Right lobe of liver (tissue), 6 donors: ENCODE measurements at regions not wholly inside any gene's neighbourhood (a gene's known extent, or its start where the extent isn't known, plus 50 kb on each side); places are given as distances from the start of the nearest gene placed in this dataset.

Experiments used
- ATAC-seq, 4 donors: fragments of 200-7000 bp; cut with Tn5 transposase; one replicate each; pipeline ENCODE4 v1.9.1; 2020; ENCODE audit warnings: mild to moderate bottlenecking in 4 of 4, moderate library complexity in 4 of 4
- DNase-seq, 3 donors: peaks; one replicate each; pipeline ENCODE4 v3.0.0-alpha.2; 2020
- H3K27ac ChIP-seq, 3 donors: fragments of 200-600 bp; one replicate each; pipeline ENCODE4 v1.8.0; 2022
- H3K27me3 ChIP-seq, 2 donors: fragments of 200-600 bp; one replicate each; pipeline ENCODE4 v1.8.0; 2022
- H3K36me3 ChIP-seq, 4 donors: fragments of 200-600 bp; sonication (generic) in 1 of 4; one replicate each; pipeline versions ENCODE4 v1.5.1 to v1.8.0; 2017 to 2022; ENCODE audit warnings: control low read depth in 1 of 4
- H3K4me1 ChIP-seq, 4 donors: fragments of 200-600 bp; sonication (generic) in 1 of 4; one replicate each; pipeline versions ENCODE4 v1.5.1 to v1.8.0; 2017 to 2022; ENCODE audit warnings: control low read depth in 1 of 4
- H3K4me3 ChIP-seq, 3 donors: fragments of 200-600 bp; one replicate each; pipeline ENCODE4 v1.8.0; 2022
- H3K9me3 ChIP-seq, 4 donors: fragments of 200-600 bp; sonication (generic) in 1 of 4; one replicate each; pipeline versions ENCODE4 v1.5.1 to v1.8.0; 2017 to 2022; ENCODE audit warnings: control low read depth in 1 of 4
- POLR2A ChIP-seq: fragments of 450-650 bp; IDR thresholded peaks from one replicate; pipeline ENCODE4 v1.6.1; 2017; ENCODE audit warnings: antibody characterized with exemption, mild to moderate bottlenecking
- WGBS: methylation state at CpG from one replicate; pipeline ENCODE4 v1.1.6; 2018; ENCODE audit warnings: low coverage, low lambda C conversion rate; ENCODE audit not compliant: insufficient coverage; ENCODE audit errors: missing lambda C conversion rate; 5-methylcytosine and 5-hydroxymethylcytosine counted together
- intact Hi-C, 2 donors: fragments of 100-400 bp; cut with DNase I; formaldehyde crosslinking; loops; one replicate each; pipeline versions ENCODE4 v1.11.2 to v1.14.1; 2022
- TF ChIP-seq, protein P1 (sequence below), 4 donors: fragments of 200-600 bp in 3 of 4; fragments of 450-650 bp in 1 of 4; IDR thresholded peaks; one replicate each; pipeline versions ENCODE4 v1.5.1 to v1.8.0; 2016 to 2022; ENCODE audit warnings: antibody characterized with exemption in 4 of 4, mild to moderate bottlenecking in 2 of 4
- donor health status: DM: no; HTN: yes; CAD: no.
- donor health status: DM: no; HTN: no; CAD: no.
- donor health status: DM: no; HTN: no; CAD: no.
- donor health status: DM: no; HTN: yes; CAD: no.
- donor health status: DM: no; HTN: yes; CAD: no.

DNA sequence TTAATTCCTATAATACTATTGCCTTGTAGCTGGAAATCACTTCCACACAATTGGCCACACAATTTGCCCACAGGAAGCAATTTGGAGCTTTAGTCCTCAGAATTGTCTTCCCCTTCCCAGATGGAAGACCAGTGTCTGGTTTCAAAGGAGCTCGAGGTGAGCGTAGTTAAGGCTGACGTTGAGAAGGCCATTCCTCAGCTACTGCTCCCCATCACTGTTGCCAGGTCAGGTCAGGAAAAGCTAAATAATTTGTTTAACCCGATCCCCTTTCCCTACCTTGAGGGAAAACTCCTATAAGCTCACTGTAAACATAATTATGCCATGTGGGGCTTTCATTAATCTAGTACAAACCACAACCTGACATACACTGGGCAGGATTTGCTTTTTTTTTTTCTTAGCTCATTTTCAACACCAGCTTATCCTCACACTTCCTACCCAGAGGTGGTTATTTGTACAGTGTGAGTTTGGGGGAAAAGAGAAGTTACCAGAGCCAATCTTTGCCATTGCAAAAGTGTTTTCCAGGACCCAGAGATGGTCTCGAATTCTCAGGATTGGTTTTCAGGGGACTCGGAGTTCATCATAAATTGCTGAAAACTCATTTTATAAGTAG lies 242.7 kb downstream of the CLIC5 start:
- TF ChIP-seq, protein P1, sequence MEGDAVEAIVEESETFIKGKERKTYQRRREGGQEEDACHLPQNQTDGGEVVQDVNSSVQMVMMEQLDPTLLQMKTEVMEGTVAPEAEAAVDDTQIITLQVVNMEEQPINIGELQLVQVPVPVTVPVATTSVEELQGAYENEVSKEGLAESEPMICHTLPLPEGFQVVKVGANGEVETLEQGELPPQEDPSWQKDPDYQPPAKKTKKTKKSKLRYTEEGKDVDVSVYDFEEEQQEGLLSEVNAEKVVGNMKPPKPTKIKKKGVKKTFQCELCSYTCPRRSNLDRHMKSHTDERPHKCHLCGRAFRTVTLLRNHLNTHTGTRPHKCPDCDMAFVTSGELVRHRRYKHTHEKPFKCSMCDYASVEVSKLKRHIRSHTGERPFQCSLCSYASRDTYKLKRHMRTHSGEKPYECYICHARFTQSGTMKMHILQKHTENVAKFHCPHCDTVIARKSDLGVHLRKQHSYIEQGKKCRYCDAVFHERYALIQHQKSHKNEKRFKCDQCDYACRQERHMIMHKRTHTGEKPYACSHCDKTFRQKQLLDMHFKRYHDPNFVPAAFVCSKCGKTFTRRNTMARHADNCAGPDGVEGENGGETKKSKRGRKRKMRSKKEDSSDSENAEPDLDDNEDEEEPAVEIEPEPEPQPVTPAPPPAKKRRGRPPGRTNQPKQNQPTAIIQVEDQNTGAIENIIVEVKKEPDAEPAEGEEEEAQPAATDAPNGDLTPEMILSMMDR (IDR thresholded peaks at IDR 0.05), result no peak
- TF ChIP-seq POLR2A, result no peak
- intact Hi-C loops, result no loop called here
- no peaks in the 10 kb centered on the region for H3K9me3 ChIP-seq
- no peaks in the 10 kb centered on the region for H3K27me3 ChIP-seq
- no peak overlapping the region for H3K4me3 ChIP-seq
- H3K4me1 ChIP-seq, result no peaks in the 10 kb centered on the region
- H3K36me3 ChIP-seq, result no peaks in the 10 kb centered on the region
- H3K27ac ChIP-seq, result no peak overlapping the region
- no peak for DNase-seq
- no peak for ATAC-seq
- 67% methylated on average over 6 of the region's 6 CpGs for WGBS

DNA sequence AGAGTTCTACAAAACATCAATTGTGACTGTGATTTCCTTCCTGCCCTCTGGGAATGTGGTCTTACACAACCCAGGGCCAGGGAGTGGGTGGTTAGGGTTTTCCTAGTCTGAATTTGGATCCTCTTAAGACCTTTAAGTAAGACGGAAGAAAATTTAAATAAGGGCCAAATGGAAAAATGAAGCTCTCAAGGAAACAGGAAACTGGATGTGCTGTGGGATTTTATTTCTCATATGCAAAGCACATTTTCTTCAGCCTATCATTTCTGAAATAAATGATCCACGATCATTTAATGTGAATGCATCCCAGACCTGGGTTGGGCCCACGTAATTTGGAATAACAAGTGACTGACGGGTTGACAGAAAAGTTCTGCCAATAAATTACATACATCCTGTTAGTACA lies 243.6 kb downstream of the CLIC5 start:
- Histone ChIP-seq H3K4me3 (no peak overlapping the region), H3K27me3 (no peaks in the 10 kb centered on the region), H3K9me3 (no peaks in the 10 kb centered on the region), H3K4me1 (no peaks in the 10 kb centered on the region), H3K27ac (no peak overlapping the region), H3K36me3 (no peaks in the 10 kb centered on the region)
- intact Hi-C loops, result no loop called here
- ATAC-seq (no peak), DNase-seq (no peak)
- WGBS, result 74% methylated on average over 4 of the region's 4 CpGs
- TF ChIP-seq POLR2A, result no peak
- TF ChIP-seq, protein P1 (IDR thresholded peaks at IDR 0.05), result no peak

DNA sequence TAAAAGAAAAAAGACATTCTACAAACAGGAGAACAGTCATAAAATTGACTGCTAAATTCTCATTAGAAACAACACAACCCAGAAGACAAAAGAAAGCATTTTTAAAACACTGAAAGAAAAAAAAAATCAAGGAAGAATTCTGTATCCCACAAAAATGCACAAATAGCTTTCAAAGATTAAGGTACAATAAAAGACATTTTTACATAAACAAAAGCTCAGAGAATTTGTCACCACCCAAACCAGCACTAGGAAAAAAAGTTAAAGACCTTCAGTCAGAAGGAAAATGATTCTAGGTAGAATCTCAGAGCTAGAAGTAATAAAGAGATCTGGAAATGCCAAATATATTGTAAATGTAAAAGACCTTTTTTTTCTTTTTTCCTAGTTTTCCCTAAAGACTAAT lies 252.4 kb downstream of the CLIC5 start:
- ATAC-seq, result no peak
- H3K4me1 ChIP-seq, result no peaks in the 10 kb centered on the region
- no peaks in the 10 kb centered on the region for H3K27me3 ChIP-seq

DNA sequence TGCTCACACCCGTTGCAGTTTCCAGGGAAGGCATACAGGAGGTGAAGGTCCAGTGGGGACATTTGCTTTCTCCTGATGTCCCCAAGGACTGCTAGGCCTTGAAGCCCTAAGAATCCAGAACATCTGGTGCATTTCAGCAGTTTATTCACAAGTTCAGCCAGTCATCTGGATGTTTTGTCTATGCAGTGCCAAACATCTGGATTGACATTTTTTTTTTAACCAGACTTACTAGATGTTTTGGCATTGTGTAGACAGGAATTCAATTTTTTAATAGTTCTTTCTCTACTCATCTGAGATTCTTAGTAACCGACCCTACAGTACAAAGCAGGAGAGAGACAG lies 256.2 kb downstream of the CLIC5 start:
- 43% methylated on average over 2 of the region's 2 CpGs for WGBS
- no peak overlapping the region for H3K4me3 ChIP-seq
- no peaks in the 10 kb centered on the region for H3K36me3 ChIP-seq
- H3K27ac ChIP-seq, result no peak overlapping the region
- H3K4me1 ChIP-seq, result no peaks in the 10 kb centered on the region
- no peak for ATAC-seq
- H3K27me3 ChIP-seq, result no peaks in the 10 kb centered on the region
- no peak for TF ChIP-seq POLR2A
- TF ChIP-seq, protein P1 (IDR thresholded peaks at IDR 0.05), result no peak
- H3K9me3 ChIP-seq, result no peaks in the 10 kb centered on the region
- intact Hi-C loops, result no loop called here
- no peak for DNase-seq

More for the DNA sequence above, 252.4 kb downstream of the CLIC5 start:
- Histone ChIP-seq H3K27ac (no peak overlapping the region), H3K9me3 (no peaks in the 10 kb centered on the region), H3K36me3 (no peaks in the 10 kb centered on the region), H3K4me3 (no peak overlapping the region)
- TF ChIP-seq, protein P1 (IDR thresholded peaks at IDR 0.05), result no peak
- no peak for TF ChIP-seq POLR2A
- DNase-seq, result no peak
- intact Hi-C loops, result no loop called here
